HEK293 (cell line): ENCODE measurements at regions not wholly inside any gene's neighbourhood (a gene's known extent, or its start where the extent isn't known, plus 50 kb on each side); places are given as distances from the start of the nearest gene placed in this dataset.

ENCODE experiments used
- CTCF ChIP-seq: fragments of 450-650 bp; formaldehyde crosslinking; IDR thresholded peaks from 2 replicates; pipeline ENCODE4 v1.5.1; 2016; ENCODE audit warnings: missing biosample characterization, missing genetic modification characterization
- GLI4 ChIP-seq: fragments of 450-650 bp; formaldehyde crosslinking; IDR thresholded peaks from 2 replicates; pipeline ENCODE4 v1.5.1; 2016; ENCODE audit warnings: missing biosample characterization, missing genetic modification characterization
- ZBTB10 ChIP-seq: fragments of 450-650 bp; formaldehyde crosslinking; IDR thresholded peaks from 2 replicates; pipeline ENCODE4 v1.5.1; 2016; ENCODE audit warnings: missing biosample characterization, missing genetic modification characterization
- ZBTB20 ChIP-seq: fragments of 450-650 bp; formaldehyde crosslinking; IDR thresholded peaks from 2 replicates; pipeline ENCODE4 v1.5.1; 2016; ENCODE audit warnings: missing biosample characterization, missing genetic modification characterization
- ZNF292 ChIP-seq: fragments of 450-650 bp; formaldehyde crosslinking; IDR thresholded peaks from 2 replicates; pipeline ENCODE4 v1.5.1; 2016; ENCODE audit warnings: low read depth, missing biosample characterization, missing genetic modification characterization, borderline replicate concordance
- ZNF585B ChIP-seq: fragments of 450-650 bp; formaldehyde crosslinking; IDR thresholded peaks from 2 replicates; pipeline ENCODE4 v1.5.1; 2016; ENCODE audit warnings: missing biosample characterization, missing genetic modification characterization
- TF ChIP-seq, protein P1 (sequence below): fragments of 450-650 bp; formaldehyde crosslinking; IDR thresholded peaks from 2 replicates; pipeline ENCODE4 v1.5.1; 2017; ENCODE audit warnings: missing biosample characterization, mild to moderate bottlenecking, missing genetic modification characterization, moderate library complexity

GRCh38 chrX:40300286-40300890 lies 202.6 kb upstream of the BCOR start:
- no peak for TF ChIP-seq ZBTB20
- no peak for TF ChIP-seq CTCF (tag by site-specific recombination)
- TF ChIP-seq, protein P1, sequence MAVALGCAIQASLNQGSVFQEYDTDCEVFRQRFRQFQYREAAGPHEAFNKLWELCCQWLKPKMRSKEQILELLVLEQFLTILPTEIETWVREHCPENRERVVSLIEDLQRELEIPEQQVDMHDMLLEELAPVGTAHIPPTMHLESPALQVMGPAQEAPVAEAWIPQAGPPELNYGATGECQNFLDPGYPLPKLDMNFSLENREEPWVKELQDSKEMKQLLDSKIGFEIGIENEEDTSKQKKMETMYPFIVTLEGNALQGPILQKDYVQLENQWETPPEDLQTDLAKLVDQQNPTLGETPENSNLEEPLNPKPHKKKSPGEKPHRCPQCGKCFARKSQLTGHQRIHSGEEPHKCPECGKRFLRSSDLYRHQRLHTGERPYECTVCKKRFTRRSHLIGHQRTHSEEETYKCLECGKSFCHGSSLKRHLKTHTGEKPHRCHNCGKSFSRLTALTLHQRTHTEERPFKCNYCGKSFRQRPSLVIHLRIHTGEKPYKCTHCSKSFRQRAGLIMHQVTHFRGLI (tag by site-specific recombination), result no peak
- TF ChIP-seq ZNF292 (tag by site-specific recombination), result no peak
- TF ChIP-seq ZBTB10, result no peak
- TF ChIP-seq GLI4 (tag by site-specific recombination), result no peak
- TF ChIP-seq ZNF585B, result no peak
